Neural cell (in vitro differentiated cells): ENCODE measurements at regions not wholly inside any gene's neighbourhood (a gene's known extent, or its start where the extent isn't known, plus 50 kb on each side); places are given as distances from the start of the nearest gene placed in this dataset.

Experiments
- H2AFZ ChIP-seq: fragments of 200-600, 300-800 bp; sonication (generic), shearing (Covaris generic); 2 replicates; pipeline ENCODE4 v1.6.0; 2014; ENCODE audit warnings: low read depth, mild to moderate bottlenecking, antibody characterized with exemption, low read length, moderate library complexity
- H3F3A ChIP-seq: fragments of 200-600 bp; shearing (Covaris generic); 2 replicates; pipeline ENCODE4 v1.6.1; 2016; ENCODE audit warnings: mild to moderate bottlenecking, moderate library complexity, mixed read lengths, antibody characterized with exemption, low read length; ENCODE audit not compliant: insufficient read depth, poor library complexity, severe bottlenecking
- H3K27ac ChIP-seq: fragments of 200-600, 300-800 bp; sonication (generic), shearing (Covaris generic); 2 replicates; pipeline ENCODE4 v1.5.1; 2014; ENCODE audit warnings: mild to moderate bottlenecking, low read length, moderate library complexity
- H3K27me3 ChIP-seq: fragments of 300-800, 200-600 bp; sonication (generic), shearing (Covaris generic); 2 replicates; pipeline ENCODE4 v1.6.0; 2014; ENCODE audit warnings: mild to moderate bottlenecking, low read depth, low read length, moderate library complexity; ENCODE audit not compliant: insufficient read depth
- H3K36me3 ChIP-seq: fragments of 300-800, 200-600 bp; sonication (generic), shearing (Covaris generic); 2 replicates; pipeline ENCODE4 v1.5.1; 2014; ENCODE audit warnings: mild to moderate bottlenecking, antibody characterized with exemption, low read length, moderate library complexity; ENCODE audit not compliant: insufficient read depth
- H3K4me2 ChIP-seq: fragments of 300-800, 200-600 bp; sonication (generic), shearing (Covaris generic); 2 replicates; pipeline ENCODE4 v1.6.0; 2014; ENCODE audit warnings: mild to moderate bottlenecking, low read length
- H3K4me3 ChIP-seq: fragments of 300-800, 200-600 bp; sonication (generic), shearing (Covaris generic); 2 replicates; pipeline ENCODE4 v1.5.1; 2014; ENCODE audit warnings: mild to moderate bottlenecking, low read length, moderate library complexity
- H3K79me2 ChIP-seq: fragments of 200-600 bp; shearing (Covaris generic); replicated peaks from 2 replicates; pipeline ENCODE4 v1.6.0; 2014; ENCODE audit warnings: mild to moderate bottlenecking, low read length, moderate library complexity; ENCODE audit not compliant: insufficient read depth
- H3K9ac ChIP-seq: fragments of 300-800, 200-600 bp; sonication (generic), shearing (Covaris generic); 2 replicates; pipeline ENCODE4 v1.6.1; 2016; ENCODE audit warnings: mild to moderate bottlenecking, low read length, mixed read lengths
- H3K9me2 ChIP-seq: fragments of 200-600 bp; shearing (Covaris generic); 2 replicates; pipeline ENCODE4 v1.6.1; 2016; ENCODE audit warnings: mild to moderate bottlenecking, low read length, mixed read lengths; ENCODE audit not compliant: insufficient read depth
- H3K9me3 ChIP-seq: fragments of 200-600, 300-800 bp; sonication (generic), shearing (Covaris generic); 2 replicates; pipeline ENCODE4 v1.6.1; 2016; ENCODE audit warnings: mild to moderate bottlenecking, mixed run types, low read length, moderate library complexity, mixed read lengths
- H4K20me1 ChIP-seq: fragments of 200-600 bp; shearing (Covaris generic); 2 replicates; pipeline ENCODE4 v1.6.1; 2016; ENCODE audit warnings: mild to moderate bottlenecking, mixed run types; ENCODE audit not compliant: insufficient read depth
- CTCF ChIP-seq: fragments of 450-650 bp; IDR thresholded peaks from 2 replicates; pipeline ENCODE4 v1.5.1; 2014; ENCODE audit warnings: antibody characterized with exemption, mild to moderate bottlenecking, moderate library complexity; ENCODE audit not compliant: poor library complexity, severe bottlenecking
- EP300 ChIP-seq: fragments of 450-650 bp; conservative IDR thresholded peaks from 2 replicates; pipeline ENCODE4 v1.6.1; 2014; ENCODE audit warnings: antibody characterized with exemption, mild to moderate bottlenecking, moderate library complexity; ENCODE audit not compliant: poor library complexity, severe bottlenecking
- EZH2 ChIP-seq: fragments of 200-600, 300-800 bp; shearing (Covaris generic), sonication (generic); IDR thresholded peaks from 2 replicates; pipeline ENCODE4 v1.6.1; 2014; ENCODE audit warnings: antibody characterized with exemption, low read length, borderline replicate concordance, mild to moderate bottlenecking; ENCODE audit not compliant: insufficient read depth, poor library complexity, severe bottlenecking
- MXI1 ChIP-seq: fragments of 450-650 bp; conservative IDR thresholded peaks from 2 replicates; pipeline ENCODE4 v1.6.1; 2014; ENCODE audit warnings: antibody characterized with exemption, mild to moderate bottlenecking; ENCODE audit not compliant: poor library complexity, severe bottlenecking
- POLR2AphosphoS5 ChIP-seq: IDR thresholded peaks from 2 replicates; pipeline ENCODE4 v1.6.1; 2012
- RAD21 ChIP-seq: fragments of 450-650 bp; conservative IDR thresholded peaks from 2 replicates; pipeline ENCODE4 v1.6.1; 2014; ENCODE audit warnings: antibody characterized with exemption, mild to moderate bottlenecking, moderate library complexity
- REST ChIP-seq: IDR thresholded peaks from 2 replicates; pipeline ENCODE4 v1.6.1; 2012; ENCODE audit warnings: borderline replicate concordance
- SMC3 ChIP-seq: fragments of 450-650 bp; conservative IDR thresholded peaks from 2 replicates; pipeline ENCODE4 v1.6.1; 2014; ENCODE audit warnings: antibody characterized with exemption, mild to moderate bottlenecking, moderate library complexity; ENCODE audit not compliant: poor library complexity
- TAF1 ChIP-seq: IDR thresholded peaks from 2 replicates; pipeline ENCODE4 v1.6.1; 2012; ENCODE audit warnings: low read depth

- H4K20me1 ChIP-seq = no peaks in the 10 kb centered on the region
- H3K4me3 ChIP-seq = no peak overlapping the region
- no peaks in the 10 kb centered on the region for H3K27me3 ChIP-seq
- H3K27ac ChIP-seq = no peak overlapping the region
- H2AFZ ChIP-seq = no peak overlapping the region
- TF ChIP-seq MXI1 (no peak), EZH2 (no peak), POLR2AphosphoS5 (no peak), REST (no peak), RAD21 (no peak)
- H3F3A ChIP-seq = no peaks in the 10 kb centered on the region
- no peaks in the 10 kb centered on the region for H3K79me2 ChIP-seq
- no peak overlapping the region for H3K9ac ChIP-seq
- no peaks in the 10 kb centered on the region for H3K9me2 ChIP-seq
- H3K4me2 ChIP-seq = no peak overlapping the region
- no peaks in the 10 kb centered on the region for H3K9me3 ChIP-seq
- H3K36me3 ChIP-seq = no peaks in the 10 kb centered on the region
These were observed 1068.2 kb upstream of the ACVR2A start for GRCh38 chr2:146776596-146776995.

- no peak for TF ChIP-seq CTCF
- TF ChIP-seq EZH2 = no peak
- TF ChIP-seq POLR2AphosphoS5 = no peak
- no peak for TF ChIP-seq EP300
- TF ChIP-seq REST = no peak
- TF ChIP-seq SMC3 = no peak
- TF ChIP-seq MXI1 = no peak
- TF ChIP-seq RAD21 = no peak
- no peak for TF ChIP-seq TAF1
- no peak overlapping the region for H3K4me3 ChIP-seq
- H3K9me3 ChIP-seq = no peaks in the 10 kb centered on the region
- H3K9me2 ChIP-seq = no peaks in the 10 kb centered on the region
- peak overlapping the region; percentile 3 for H2AFZ ChIP-seq
- no peak overlapping the region for H3K9ac ChIP-seq
- H3K36me3 ChIP-seq = no peaks in the 10 kb centered on the region
- H3F3A ChIP-seq = no peaks in the 10 kb centered on the region
- H3K4me2 ChIP-seq = no peak overlapping the region
- H3K79me2 ChIP-seq = no peaks in the 10 kb centered on the region
- H3K27me3 ChIP-seq = no peaks in the 10 kb centered on the region
- no peak overlapping the region for H3K27ac ChIP-seq
- no peaks in the 10 kb centered on the region for H4K20me1 ChIP-seq
These were observed 1073.3 kb upstream of the ACVR2A start for GRCh38 chr2:146771531-146771930.
